NCI-H748 treated with DMSO at 0.1 percent for 48 hours (cell line): ENCODE measurements at regions not wholly inside any gene's neighbourhood (a gene's known extent, or its start where the extent isn't known, plus 50 kb on each side); places are given as distances from the start of the nearest gene placed in this dataset.
A peak's percentile ranks its signal among the peaks of the same experiment; 100 is the strongest.
"Not testable (repeated sequence)": the region's sequence is repeated elsewhere in the genome, so short reads cannot be mapped to it uniquely, and the experiment has no call there.

ENCODE experiments used
- DNase-seq: peaks from one replicate; lab custom pipeline; 2025; lab: John Stamatoyannopoulos, UW

- no peak for DNase-seq
Observed at GRCh38 chr5:6548756-6549285, 84.0 kb downstream of the NSUN2 start.

- not testable (repeated sequence) for DNase-seq
Observed at GRCh38 chr5:6547926-6548519, 84.8 kb downstream of the NSUN2 start.

GRCh38 chr5:6547498-6547897 is 85.3 kb downstream of the NSUN2 start:
- no peak for DNase-seq

- DNase-seq = peak; percentile 99
Observed at GRCh38 chr5:6545770-6546690, 86.8 kb downstream of the NSUN2 start.

- no peak for DNase-seq
Observed at GRCh38 chr5:6545036-6545693, 87.7 kb downstream of the NSUN2 start.

GRCh38 chr5:6544561-6544935 is 88.3 kb downstream of the NSUN2 start:
- no peak for DNase-seq
